ENCODE measurements at regions not wholly inside any gene's neighbourhood (a gene's known extent, or its start where the extent isn't known, plus 50 kb on each side); places are given as distances from the start of the nearest gene placed in this dataset.
"Not testable (repeated sequence)": the region's sequence is repeated elsewhere in the genome, so short reads cannot be mapped to it uniquely, and the experiment has no call there.

GRCh38 chr1:157325220-157325619, 187.0 kb upstream of the ETV3 start:
- no peaks in the 10 kb centered on the region for H4K20me1 ChIP-seq (ENCODE audit: insufficient read depth, low read length, poor library complexity, severe bottlenecking)
- H3K9me3 ChIP-seq (ENCODE audit: insufficient read depth, low read depth, low read length), result no peaks in the 10 kb centered on the region
- H3K4me2 ChIP-seq (ENCODE audit: low read depth, low read length, poor library complexity, severe bottlenecking), result no peak overlapping the region
- H2AFZ ChIP-seq (ENCODE audit: low read length), result no peak overlapping the region
- TF ChIP-seq EZH2phosphoT487 (IDR thresholded peaks at IDR 0.05; ENCODE audit: borderline replicate concordance), result no peak
- TF ChIP-seq CTCF (conservative IDR thresholded peaks at IDR 0.05; ENCODE audit: low read length), result no peak
- no peak overlapping the region for H3K4me3 ChIP-seq (ENCODE audit: low read length, poor library complexity, severe bottlenecking)
- H3F3A ChIP-seq (ENCODE audit: low read depth), result no peaks in the 10 kb centered on the region
- no peaks in the 10 kb centered on the region for H3K36me3 ChIP-seq (ENCODE audit: insufficient read depth, low read length)
- H3K9me2 ChIP-seq (replicated peaks; ENCODE audit: low read depth, low read length), result no peaks in the 10 kb centered on the region
- H3K4me1 ChIP-seq (ENCODE audit: insufficient read depth, low read length, poor library complexity, severe bottlenecking), result no peaks in the 10 kb centered on the region
- no peaks in the 10 kb centered on the region for H3K27me3 ChIP-seq (ENCODE audit: insufficient read depth, low read length, poor library complexity, severe bottlenecking)
- no peaks in the 10 kb centered on the region for H3K79me2 ChIP-seq (ENCODE audit: insufficient read depth, low read length)
- no peak overlapping the region for H3K9ac ChIP-seq (ENCODE audit: low read depth, low read length, poor library complexity, severe bottlenecking)

DNA sequence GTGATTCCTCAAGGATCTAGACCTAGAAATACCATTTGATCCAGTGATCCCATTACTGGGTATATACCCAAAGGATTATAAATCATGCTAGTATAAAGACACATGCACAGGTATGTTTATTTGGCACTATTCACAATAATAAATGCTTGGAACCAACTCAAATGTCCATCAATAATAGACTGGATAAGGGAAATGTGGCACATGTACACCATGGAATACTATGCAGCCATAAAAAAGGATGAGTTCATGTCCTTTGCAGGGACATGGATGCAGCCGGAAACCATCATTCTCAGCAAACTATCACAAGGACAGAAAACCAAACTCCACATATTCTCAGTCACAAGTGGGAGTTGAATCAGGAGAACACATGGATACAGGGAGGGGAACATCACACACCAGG, 183.8 kb upstream of the ETV3 start:
- H4K20me1 ChIP-seq (ENCODE audit: insufficient read depth, low read length, poor library complexity, severe bottlenecking); H3K36me3 ChIP-seq (ENCODE audit: insufficient read depth, low read length); H3K4me2 ChIP-seq (ENCODE audit: low read depth, low read length, poor library complexity, severe bottlenecking); H3K9me3 ChIP-seq (ENCODE audit: insufficient read depth, low read depth, low read length); H3K4me1 ChIP-seq (ENCODE audit: insufficient read depth, low read length, poor library complexity, severe bottlenecking); H3K9ac ChIP-seq (ENCODE audit: low read depth, low read length, poor library complexity, severe bottlenecking); H3K79me2 ChIP-seq (ENCODE audit: insufficient read depth, low read length); H3K4me3 ChIP-seq (ENCODE audit: low read length, poor library complexity, severe bottlenecking); H3K9me2 ChIP-seq (replicated peaks; ENCODE audit: low read depth, low read length); H2AFZ ChIP-seq (ENCODE audit: low read length); H3F3A ChIP-seq (ENCODE audit: low read depth); H3K27me3 ChIP-seq (ENCODE audit: insufficient read depth, low read length, poor library complexity, severe bottlenecking): not testable (repeated sequence)

DNA sequence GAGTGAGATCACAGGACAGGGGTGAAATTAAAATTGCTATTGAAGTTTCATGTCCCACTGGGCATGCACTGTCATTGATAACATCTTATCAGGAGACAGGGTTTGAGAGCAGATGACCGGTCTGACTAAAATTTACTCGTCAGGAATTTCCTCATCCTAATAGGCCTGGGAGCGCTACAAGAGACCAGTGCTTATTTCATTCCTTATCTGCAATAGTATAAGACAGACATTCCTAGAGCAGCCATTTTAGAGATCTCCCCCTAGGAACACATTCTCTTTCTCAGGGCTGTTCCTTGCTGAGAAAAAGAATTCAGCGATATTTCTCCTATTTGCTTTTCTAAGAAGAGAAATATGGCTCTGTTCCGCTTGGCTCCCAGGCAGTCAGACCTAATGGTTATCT, 181.4 kb upstream of the ETV3 start:
- no peak overlapping the region for H3K4me3 ChIP-seq (ENCODE audit: low read length, poor library complexity, severe bottlenecking)
- no peaks in the 10 kb centered on the region for H3K27me3 ChIP-seq (ENCODE audit: insufficient read depth, low read length, poor library complexity, severe bottlenecking)
- no peaks in the 10 kb centered on the region for H4K20me1 ChIP-seq (ENCODE audit: insufficient read depth, low read length, poor library complexity, severe bottlenecking)
- no peak overlapping the region for H3K4me2 ChIP-seq (ENCODE audit: low read depth, low read length, poor library complexity, severe bottlenecking)
- no peaks in the 10 kb centered on the region for H3F3A ChIP-seq (ENCODE audit: low read depth)
- peaks cover 3% of the 10 kb centered on the region; the same call in 1 of the 2 replicates for H3K9me3 ChIP-seq (ENCODE audit: insufficient read depth, low read depth, low read length)
- H2AFZ ChIP-seq (ENCODE audit: low read length), result no peak overlapping the region
- no peaks in the 10 kb centered on the region for H3K4me1 ChIP-seq (ENCODE audit: insufficient read depth, low read length, poor library complexity, severe bottlenecking)
- TF ChIP-seq EZH2phosphoT487 (IDR thresholded peaks at IDR 0.05; ENCODE audit: borderline replicate concordance), result no peak
- no peak for TF ChIP-seq CTCF (conservative IDR thresholded peaks at IDR 0.05; ENCODE audit: low read length)
- H3K79me2 ChIP-seq (ENCODE audit: insufficient read depth, low read length), result no peaks in the 10 kb centered on the region
- H3K9ac ChIP-seq (ENCODE audit: low read depth, low read length, poor library complexity, severe bottlenecking), result no peak overlapping the region
- H3K36me3 ChIP-seq (ENCODE audit: insufficient read depth, low read length), result no peaks in the 10 kb centered on the region
- H3K9me2 ChIP-seq (replicated peaks; ENCODE audit: low read depth, low read length), result no peaks in the 10 kb centered on the region

GRCh38 chr1:157317229-157317628, 179.0 kb upstream of the ETV3 start:
- not testable (repeated sequence) for H3F3A ChIP-seq (ENCODE audit: low read depth); H3K79me2 ChIP-seq (ENCODE audit: insufficient read depth, low read length); H3K9ac ChIP-seq (ENCODE audit: low read depth, low read length, poor library complexity, severe bottlenecking); H3K9me3 ChIP-seq (ENCODE audit: insufficient read depth, low read depth, low read length); H2AFZ ChIP-seq (ENCODE audit: low read length); H3K27me3 ChIP-seq (ENCODE audit: insufficient read depth, low read length, poor library complexity, severe bottlenecking); H4K20me1 ChIP-seq (ENCODE audit: insufficient read depth, low read length, poor library complexity, severe bottlenecking); H3K36me3 ChIP-seq (ENCODE audit: insufficient read depth, low read length); H3K4me3 ChIP-seq (ENCODE audit: low read length, poor library complexity, severe bottlenecking); H3K9me2 ChIP-seq (replicated peaks; ENCODE audit: low read depth, low read length); H3K4me2 ChIP-seq (ENCODE audit: low read depth, low read length, poor library complexity, severe bottlenecking); H3K4me1 ChIP-seq (ENCODE audit: insufficient read depth, low read length, poor library complexity, severe bottlenecking)

Measured in Loucy (cell line).